HepG2 (cell line): ENCODE measurements at regions not wholly inside any gene's neighbourhood (a gene's known extent, or its start where the extent isn't known, plus 50 kb on each side); places are given as distances from the start of the nearest gene placed in this dataset.

Experiments used
- ATAC-seq: fragments of 200-7000 bp; cut with Tn5 transposase; 3 replicates; pipeline ENCODE4 v1.9.1; 2020; ENCODE audit warnings: mild to moderate bottlenecking, moderate library complexity
- BruUV-seq: library from RNA; stranded (reverse); fragments of 400-500 nt; replicated peaks from 2 replicates; lab custom pipeline; 2021; lab: Mats Ljungman, UMichigan
- CTCF ChIA-PET: fragments of 300-600 bp; formaldehyde crosslinking; extraction: SDS; loops from one replicate; lab custom pipeline; 2021; ENCODE audit warnings: low total read pairs, inconsistent platforms, low intra/inter-chr PET ratio; lab: Yijun Ruan, JAX
- POLR2A ChIA-PET: fragments of 350-600 bp; sonication (Branson Sonifier 250); formaldehyde crosslinking; loops from one replicate; lab custom pipeline; 2020; ENCODE audit warnings: antibody characterized with exemption, inconsistent platforms; lab: Yijun Ruan, JAX
- DNase-seq: peaks from one replicate; pipeline ENCODE4 v3.0.0-alpha.2; 2015; ENCODE audit warnings: low spot score
- FAIRE-seq: peaks from 3 replicates; lab custom pipeline; 2011; peaks lifted over from hg19 to GRCh38; lab: Jason Lieb, UNC
- H2AFZ ChIP-seq: one replicate; pipeline ENCODE4 v1.6.1; 2011; ENCODE audit warnings: low read length, inconsistent platforms
- H3K27ac ChIP-seq: fragments of 300-600 bp; 3 replicates; pipeline ENCODE4 v1.8.0; 2011; ENCODE audit warnings: mixed run types, mild to moderate bottlenecking, mixed read lengths, low read length, inconsistent platforms; ENCODE audit not compliant: insufficient read depth; ENCODE audit errors: extremely low read length
- H3K27me3 ChIP-seq, 2 experiments: fragments of 200-600 bp in 1 of 2; 2 replicates in 1 of 2; 3 replicates in 1 of 2; pipeline versions ENCODE4 v1.6.0 to v1.8.0; 2011; ENCODE audit warnings: low read length in 2 of 2, mild to moderate bottlenecking in 2 of 2, moderate library complexity in 2 of 2, inconsistent platforms in 1 of 2; ENCODE audit not compliant: insufficient read depth in 2 of 2, control insufficient read depth in 1 of 2
- H3K36me3 ChIP-seq, 2 experiments: fragments of 200-600 bp in 1 of 2; replicated peaks in 1 of 2; 2 replicates in 1 of 2; 3 replicates in 1 of 2; pipeline versions ENCODE4 v1.5.1 to v1.8.0; 2011; ENCODE audit warnings: low read length in 2 of 2, inconsistent platforms in 1 of 2; ENCODE audit not compliant: insufficient read depth in 2 of 2, control insufficient read depth in 1 of 2
- H3K4me1 ChIP-seq: 2 replicates; pipeline ENCODE4 v1.5.1; 2012; ENCODE audit warnings: low read length, inconsistent platforms; ENCODE audit not compliant: insufficient read depth
- H3K4me2 ChIP-seq: 2 replicates; pipeline ENCODE4 v1.6.0; 2011; ENCODE audit warnings: low read depth, low read length, inconsistent platforms
- H3K4me3 ChIP-seq, 3 experiments: fragments of 200-600 bp in 1 of 3; sonication (generic), shearing (Covaris generic) in 1 of 3; replicated peaks in 1 of 3; 2 replicates each; pipeline ENCODE4 v1.5.1; 2011 to 2016; ENCODE audit warnings: low read length in 3 of 3, inconsistent platforms in 2 of 3, low read depth in 2 of 3, mild to moderate bottlenecking in 2 of 3, control low read depth in 1 of 3, mixed read lengths in 1 of 3; ENCODE audit not compliant: insufficient read depth in 1 of 3
- H3K79me2 ChIP-seq: one replicate; pipeline ENCODE4 v1.6.1; 2011; ENCODE audit warnings: low read length, inconsistent platforms; ENCODE audit not compliant: insufficient read depth
- H3K9ac ChIP-seq: 2 replicates; pipeline ENCODE4 v1.6.0; 2011; ENCODE audit warnings: mild to moderate bottlenecking, low read depth, low read length, inconsistent platforms; ENCODE audit not compliant: insufficient read depth
- H3K9me3 ChIP-seq: 2 replicates; pipeline ENCODE4 v1.5.1; 2012; ENCODE audit warnings: mild to moderate bottlenecking, low read length
- H4K20me1 ChIP-seq: 2 replicates; pipeline ENCODE4 v1.6.0; 2011; ENCODE audit warnings: inconsistent platforms, mild to moderate bottlenecking, low read length, moderate library complexity; ENCODE audit not compliant: insufficient read depth
- CBX5 ChIP-seq: sonication (generic); formaldehyde crosslinking; IDR thresholded peaks from 2 replicates; pipeline ENCODE4 v1.4.0; 2020; ENCODE audit warnings: missing genetic modification reagents, borderline replicate concordance
- HDAC6 ChIP-seq: fragments of 200-600 bp; sonication (generic); IDR thresholded peaks from 2 replicates; pipeline ENCODE4 v1.7.0; 2017; ENCODE audit warnings: mild to moderate bottlenecking, antibody characterized with exemption, low read length, low read depth
- JUND ChIP-seq: sonication (generic); formaldehyde crosslinking; IDR thresholded peaks from 2 replicates; pipeline ENCODE4 v1.8.0; 2022; ENCODE audit warnings: mild to moderate bottlenecking, missing genetic modification reagents
- MXD4 ChIP-seq: IDR thresholded peaks from 2 replicates; pipeline ENCODE4 v1.6.1; 2016; ENCODE audit warnings: mild to moderate bottlenecking, missing biosample characterization, missing genetic modification reagents
- SMARCC2 ChIP-seq: fragments of 450-650 bp; IDR thresholded peaks from 2 replicates; pipeline ENCODE4 v1.6.1; 2017; ENCODE audit warnings: antibody characterized with exemption, mild to moderate bottlenecking
- UBTF ChIP-seq: sonication (generic); formaldehyde crosslinking; IDR thresholded peaks from 2 replicates; pipeline ENCODE4 v1.4.0; 2020; ENCODE audit warnings: mild to moderate bottlenecking, missing genetic modification reagents
- YY1 ChIP-seq: IDR thresholded peaks from 2 replicates; pipeline ENCODE4 v1.6.1; 2011; ENCODE audit warnings: low read length, low read depth, moderate library complexity, mild to moderate bottlenecking; ENCODE audit not compliant: insufficient read depth, insufficient replicate concordance
- ZNF10 ChIP-seq: sonication (generic); formaldehyde crosslinking; IDR thresholded peaks from 2 replicates; pipeline ENCODE4 v1.4.0; 2020; ENCODE audit warnings: mild to moderate bottlenecking, low read depth, missing genetic modification reagents, borderline replicate concordance
- ZNF550 ChIP-seq: sonication (generic); formaldehyde crosslinking; IDR thresholded peaks from 2 replicates; pipeline ENCODE4 v1.4.0; 2020; ENCODE audit warnings: mild to moderate bottlenecking, missing genetic modification reagents, borderline replicate concordance
- WGBS: methylation state at CpG from one replicate; pipeline ENCODE4 v1.1.6; 2017; ENCODE audit warnings: low lambda C conversion rate; 5-methylcytosine and 5-hydroxymethylcytosine counted together
- in situ Hi-C: cut with HindIII; loops from 2 replicates; pipeline ENCODE4 v1.10.0; 2017; ENCODE audit warnings: low pct_unique_long_range_greater_than_20kb; ENCODE audit not compliant: extremely low pct_ligation_motif_present
- intact Hi-C: fragments of 100-400 bp; cut with micrococcal nuclease; formaldehyde crosslinking; loops from one replicate; pipeline ENCODE4 v1.10.0; 2022; ENCODE audit not compliant: unreplicated experiment
- TF ChIP-seq, protein P1 (sequence below): sonication (generic); formaldehyde crosslinking; IDR thresholded peaks from 2 replicates; pipeline ENCODE4 v1.4.0; 2020; ENCODE audit warnings: mild to moderate bottlenecking, missing genetic modification reagents, borderline replicate concordance

GRCh38 chr2:239687441-239687840, 286.6 kb upstream of the HDAC4 start:
- Histone ChIP-seq H3K9me3 (no peaks in the 10 kb centered on the region), H3K4me2 (no peak overlapping the region), H3K27me3 (peaks cover 3 to 55% of the 10 kb centered on the region in 2 experiments; a peak in 4 of 5 replicates), H3K4me1 (no peaks in the 10 kb centered on the region), H3K36me3 (no peaks in the 10 kb centered on the region), H3K9ac (no peak overlapping the region), H4K20me1 (no peaks in the 10 kb centered on the region), H3K79me2 (no peaks in the 10 kb centered on the region), H3K4me3 (no peak overlapping the region), H2AFZ (no peak overlapping the region), H3K27ac (no peak overlapping the region)
- ATAC-seq (no peak), DNase-seq (no peak), FAIRE-seq (no peak)
- in situ Hi-C loops (no loop called here), intact Hi-C loops (no loop called here)
- POLR2A ChIA-PET: no interaction called here
- WGBS: 5% methylated on average over 5 of the region's 5 CpGs
- TF ChIP-seq UBTF (CRISPR knock-in tag) (no peak), ZNF550 (no peak), SMARCC2 (no peak), JUND (CRISPR knock-in tag) (no peak), CBX5 (CRISPR knock-in tag) (no peak), ZNF10 (CRISPR knock-in tag) (no peak), MXD4 (no peak), HDAC6 (no peak), YY1 (no peak)
- TF ChIP-seq, protein P1, sequence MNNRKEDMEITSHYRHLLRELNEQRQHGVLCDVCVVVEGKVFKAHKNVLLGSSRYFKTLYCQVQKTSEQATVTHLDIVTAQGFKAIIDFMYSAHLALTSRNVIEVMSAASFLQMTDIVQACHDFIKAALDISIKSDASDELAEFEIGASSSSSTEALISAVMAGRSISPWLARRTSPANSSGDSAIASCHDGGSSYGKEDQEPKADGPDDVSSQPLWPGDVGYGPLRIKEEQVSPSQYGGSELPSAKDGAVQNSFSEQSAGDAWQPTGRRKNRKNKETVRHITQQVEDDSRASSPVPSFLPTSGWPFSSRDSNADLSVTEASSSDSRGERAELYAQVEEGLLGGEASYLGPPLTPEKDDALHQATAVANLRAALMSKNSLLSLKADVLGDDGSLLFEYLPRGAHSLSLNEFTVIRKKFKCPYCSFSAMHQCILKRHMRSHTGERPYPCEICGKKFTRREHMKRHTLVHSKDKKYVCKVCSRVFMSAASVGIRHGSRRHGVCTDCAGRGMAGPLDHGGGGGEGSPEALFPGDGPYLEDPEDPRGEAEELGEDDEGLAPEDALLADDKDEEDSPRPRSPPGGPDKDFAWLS (CRISPR knock-in tag): no peak
- CTCF ChIA-PET: no interaction called here
- BruUV-seq: no TSS peak
